Mesothelial cell of epicardium (in vitro differentiated cells): ENCODE measurements at regions not wholly inside any gene's neighbourhood (a gene's known extent, or its start where the extent isn't known, plus 50 kb on each side); places are given as distances from the start of the nearest gene placed in this dataset.

ENCODE experiments used
- DNase-seq, 2 experiments: peaks; one replicate each; pipeline ENCODE4 v3.0.0; 2021; ENCODE audit warnings: low spot score in 2 of 2; ENCODE audit not compliant: unreplicated experiment in 2 of 2
- H3K27ac Mint-ChIP-seq: 2 replicates; pipeline ENCODE4 v1.8.0; 2021; ENCODE audit warnings: mixed read lengths
- H3K27me3 Mint-ChIP-seq: 2 replicates; pipeline ENCODE4 v1.8.0; 2021; ENCODE audit warnings: low read depth, mixed read lengths
- H3K36me3 Mint-ChIP-seq: 2 replicates; pipeline ENCODE4 v1.8.0; 2021; ENCODE audit warnings: mixed read lengths
- H3K4me1 Mint-ChIP-seq: 2 replicates; pipeline ENCODE4 v1.8.0; 2021; ENCODE audit warnings: mixed read lengths
- H3K4me3 Mint-ChIP-seq: 2 replicates; pipeline ENCODE4 v1.8.0; 2021; ENCODE audit warnings: mild to moderate bottlenecking, moderate library complexity, mixed read lengths
- H3K9me3 Mint-ChIP-seq: 2 replicates; pipeline ENCODE4 v1.8.0; 2021; ENCODE audit warnings: mixed read lengths
- TF ChIP-seq, protein P1 (sequence below): fragments of 200-600 bp; sonication (generic); IDR thresholded peaks from one replicate; pipeline ENCODE4 v1.5.0; 2021; ENCODE audit warnings: antibody characterized with exemption; ENCODE audit not compliant: unreplicated experiment

DNA sequence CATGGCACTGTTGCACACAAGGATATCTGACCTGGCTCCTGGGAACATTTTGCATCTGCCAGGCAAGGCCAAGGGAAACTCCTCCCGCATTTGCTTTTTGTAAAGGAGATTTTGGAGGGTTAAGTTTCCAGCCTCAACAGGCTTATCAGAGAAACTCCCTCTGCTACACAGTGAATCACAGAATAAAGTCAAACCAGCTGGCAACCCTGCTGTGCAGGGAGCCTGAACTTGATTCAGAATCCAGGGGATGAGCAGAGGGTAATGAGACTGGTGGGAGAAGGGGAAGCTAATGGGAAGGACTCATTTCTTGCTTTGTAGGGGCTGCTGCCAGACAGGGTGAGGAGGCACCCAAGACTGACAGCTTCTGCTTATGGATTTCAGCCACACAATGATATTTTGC lies 185.3 kb upstream of the ISX start:
- DNase-seq: no peak
- TF ChIP-seq, protein P1, sequence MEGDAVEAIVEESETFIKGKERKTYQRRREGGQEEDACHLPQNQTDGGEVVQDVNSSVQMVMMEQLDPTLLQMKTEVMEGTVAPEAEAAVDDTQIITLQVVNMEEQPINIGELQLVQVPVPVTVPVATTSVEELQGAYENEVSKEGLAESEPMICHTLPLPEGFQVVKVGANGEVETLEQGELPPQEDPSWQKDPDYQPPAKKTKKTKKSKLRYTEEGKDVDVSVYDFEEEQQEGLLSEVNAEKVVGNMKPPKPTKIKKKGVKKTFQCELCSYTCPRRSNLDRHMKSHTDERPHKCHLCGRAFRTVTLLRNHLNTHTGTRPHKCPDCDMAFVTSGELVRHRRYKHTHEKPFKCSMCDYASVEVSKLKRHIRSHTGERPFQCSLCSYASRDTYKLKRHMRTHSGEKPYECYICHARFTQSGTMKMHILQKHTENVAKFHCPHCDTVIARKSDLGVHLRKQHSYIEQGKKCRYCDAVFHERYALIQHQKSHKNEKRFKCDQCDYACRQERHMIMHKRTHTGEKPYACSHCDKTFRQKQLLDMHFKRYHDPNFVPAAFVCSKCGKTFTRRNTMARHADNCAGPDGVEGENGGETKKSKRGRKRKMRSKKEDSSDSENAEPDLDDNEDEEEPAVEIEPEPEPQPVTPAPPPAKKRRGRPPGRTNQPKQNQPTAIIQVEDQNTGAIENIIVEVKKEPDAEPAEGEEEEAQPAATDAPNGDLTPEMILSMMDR: no peak
- Mint-ChIP-seq H3K9me3 (no peaks in the 10 kb centered on the region), H3K4me3 (no peak overlapping the region), H3K27ac (no peak overlapping the region), H3K36me3 (no peaks in the 10 kb centered on the region), H3K4me1 (peaks cover 14% of the 10 kb centered on the region), H3K27me3 (no peaks in the 10 kb centered on the region)

DNA sequence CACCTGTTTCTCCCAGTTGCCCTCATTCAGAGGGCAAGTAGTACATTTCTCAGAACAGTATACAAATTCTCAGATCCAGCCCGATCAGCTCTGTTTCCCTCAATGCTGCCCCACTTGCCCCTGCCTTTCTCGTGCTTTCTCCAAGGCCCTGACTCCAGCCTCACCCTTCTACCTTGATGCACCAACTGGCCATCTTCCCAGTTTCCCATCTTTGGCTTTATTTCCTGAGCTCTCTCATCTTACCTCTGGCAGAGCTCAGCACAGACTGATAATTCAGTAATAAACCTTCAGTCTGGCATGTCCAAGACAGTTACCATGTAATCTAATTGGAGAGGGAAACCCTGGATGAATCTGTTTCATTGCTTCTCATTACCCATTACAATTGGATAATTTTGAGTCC lies 184.5 kb upstream of the ISX start:
- H3K36me3 Mint-ChIP-seq: no peaks in the 10 kb centered on the region
- no peaks in the 10 kb centered on the region for H3K9me3 Mint-ChIP-seq
- DNase-seq: no peak
- peaks cover 14% of the 10 kb centered on the region for H3K4me1 Mint-ChIP-seq
- H3K27me3 Mint-ChIP-seq: no peaks in the 10 kb centered on the region
- TF ChIP-seq, protein P1: no peak
- no peak overlapping the region for H3K4me3 Mint-ChIP-seq
- no peak overlapping the region for H3K27ac Mint-ChIP-seq

DNA sequence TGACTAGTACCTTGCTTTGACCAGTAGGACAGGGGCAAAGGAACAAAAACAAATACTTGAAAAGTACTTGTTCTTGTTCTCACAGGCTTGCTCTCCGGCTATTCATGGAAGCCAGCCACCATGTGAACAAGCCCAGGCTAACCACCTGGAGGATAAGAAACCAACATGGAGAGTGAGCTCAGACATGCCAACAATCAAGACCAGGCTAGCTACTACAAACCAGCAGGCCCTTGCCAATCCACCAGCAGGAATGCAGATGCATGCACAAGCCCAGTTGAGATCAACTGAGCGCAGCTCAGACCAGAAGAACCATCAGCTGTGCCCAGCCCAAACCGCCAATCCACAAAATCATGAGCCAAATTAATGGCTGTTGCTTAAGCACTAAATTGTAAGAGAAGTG lies 180.1 kb upstream of the ISX start:
- Mint-ChIP-seq H3K27ac (no peak overlapping the region), H3K27me3 (no peaks in the 10 kb centered on the region), H3K4me3 (no peak overlapping the region), H3K9me3 (peaks cover 14% of the 10 kb centered on the region), H3K4me1 (peaks cover 11% of the 10 kb centered on the region), H3K36me3 (no peaks in the 10 kb centered on the region)
- no peak for DNase-seq
- TF ChIP-seq, protein P1: no peak

DNA sequence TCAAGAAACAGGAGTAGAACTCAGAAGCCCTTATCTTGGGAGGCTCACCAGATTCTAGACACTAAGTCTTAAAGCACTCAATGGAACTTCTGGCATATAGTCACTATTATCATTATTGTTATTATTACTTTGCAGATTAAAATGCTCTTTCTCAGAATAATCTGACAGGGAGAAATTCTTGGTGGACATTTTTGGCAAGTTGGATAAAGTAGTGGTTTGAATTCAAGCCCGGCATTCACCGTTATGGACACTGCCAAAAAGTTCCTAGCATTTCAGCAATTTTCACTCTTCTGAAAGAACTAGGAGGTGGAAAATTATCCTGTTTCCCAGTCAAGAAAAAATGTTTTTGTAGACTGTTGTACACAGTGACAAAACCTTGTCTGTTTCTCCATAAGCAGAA lies 179.6 kb upstream of the ISX start:
- TF ChIP-seq, protein P1: no peak
- peaks cover 8% of the 10 kb centered on the region for H3K4me1 Mint-ChIP-seq
- no peak for DNase-seq
- H3K36me3 Mint-ChIP-seq: no peaks in the 10 kb centered on the region
- H3K27me3 Mint-ChIP-seq: no peaks in the 10 kb centered on the region
- no peak overlapping the region for H3K27ac Mint-ChIP-seq
- H3K4me3 Mint-ChIP-seq: no peak overlapping the region
- peaks cover 19% of the 10 kb centered on the region for H3K9me3 Mint-ChIP-seq

DNA sequence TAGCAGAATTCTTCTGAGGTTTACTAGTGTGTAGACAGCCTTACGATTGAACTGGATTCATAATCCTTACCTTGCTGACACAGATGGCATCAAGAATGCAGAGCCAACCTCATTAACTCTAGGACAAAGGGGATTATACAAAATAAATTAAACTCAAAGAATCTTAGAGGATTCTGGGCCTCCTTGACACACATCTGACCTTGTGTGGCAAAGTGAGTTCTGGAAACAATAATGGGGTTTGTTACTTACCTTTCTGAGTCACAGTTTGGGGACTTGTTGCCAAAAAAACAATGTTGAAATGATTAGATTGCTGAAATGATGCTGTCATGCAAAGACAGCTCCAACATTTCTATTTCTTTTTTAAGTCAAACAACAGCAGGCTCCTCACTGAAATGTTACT lies 179.1 kb upstream of the ISX start:
- Mint-ChIP-seq H3K27me3 (no peaks in the 10 kb centered on the region), H3K4me3 (no peak overlapping the region), H3K9me3 (peaks cover 23% of the 10 kb centered on the region), H3K36me3 (no peaks in the 10 kb centered on the region), H3K4me1 (peaks cover 7% of the 10 kb centered on the region), H3K27ac (no peak overlapping the region)
- TF ChIP-seq, protein P1: no peak
- no peak for DNase-seq

DNA sequence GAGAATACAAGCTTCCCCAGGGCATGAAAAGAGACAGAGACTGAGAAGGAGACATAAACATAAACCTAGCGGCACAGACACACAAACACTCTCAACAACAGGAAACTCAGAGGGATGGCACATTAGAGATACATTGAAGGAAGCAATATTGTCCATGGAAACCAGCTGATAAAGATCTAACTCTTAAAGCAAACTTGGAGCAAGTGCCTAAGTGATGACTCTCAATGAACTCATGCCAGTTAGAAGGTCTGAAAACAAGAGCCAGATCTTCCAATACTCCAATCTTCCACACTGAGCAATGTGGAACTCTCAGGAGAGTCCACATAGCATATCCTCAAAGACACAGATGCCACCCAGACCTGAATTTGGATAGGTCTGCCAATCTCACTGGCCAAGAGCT lies 168.8 kb upstream of the ISX start:
- Mint-ChIP-seq H3K36me3 (no peaks in the 10 kb centered on the region), H3K27me3 (peaks cover 2% of the 10 kb centered on the region), H3K4me1 (no peaks in the 10 kb centered on the region), H3K4me3 (no peak overlapping the region), H3K27ac (no peak overlapping the region), H3K9me3 (no peaks in the 10 kb centered on the region)
- DNase-seq: no peak
- TF ChIP-seq, protein P1: no peak
